ENCODE measurements at regions not wholly inside any gene's neighbourhood (a gene's known extent, or its start where the extent isn't known, plus 50 kb on each side); places are given as distances from the start of the nearest gene placed in this dataset.

DNA sequence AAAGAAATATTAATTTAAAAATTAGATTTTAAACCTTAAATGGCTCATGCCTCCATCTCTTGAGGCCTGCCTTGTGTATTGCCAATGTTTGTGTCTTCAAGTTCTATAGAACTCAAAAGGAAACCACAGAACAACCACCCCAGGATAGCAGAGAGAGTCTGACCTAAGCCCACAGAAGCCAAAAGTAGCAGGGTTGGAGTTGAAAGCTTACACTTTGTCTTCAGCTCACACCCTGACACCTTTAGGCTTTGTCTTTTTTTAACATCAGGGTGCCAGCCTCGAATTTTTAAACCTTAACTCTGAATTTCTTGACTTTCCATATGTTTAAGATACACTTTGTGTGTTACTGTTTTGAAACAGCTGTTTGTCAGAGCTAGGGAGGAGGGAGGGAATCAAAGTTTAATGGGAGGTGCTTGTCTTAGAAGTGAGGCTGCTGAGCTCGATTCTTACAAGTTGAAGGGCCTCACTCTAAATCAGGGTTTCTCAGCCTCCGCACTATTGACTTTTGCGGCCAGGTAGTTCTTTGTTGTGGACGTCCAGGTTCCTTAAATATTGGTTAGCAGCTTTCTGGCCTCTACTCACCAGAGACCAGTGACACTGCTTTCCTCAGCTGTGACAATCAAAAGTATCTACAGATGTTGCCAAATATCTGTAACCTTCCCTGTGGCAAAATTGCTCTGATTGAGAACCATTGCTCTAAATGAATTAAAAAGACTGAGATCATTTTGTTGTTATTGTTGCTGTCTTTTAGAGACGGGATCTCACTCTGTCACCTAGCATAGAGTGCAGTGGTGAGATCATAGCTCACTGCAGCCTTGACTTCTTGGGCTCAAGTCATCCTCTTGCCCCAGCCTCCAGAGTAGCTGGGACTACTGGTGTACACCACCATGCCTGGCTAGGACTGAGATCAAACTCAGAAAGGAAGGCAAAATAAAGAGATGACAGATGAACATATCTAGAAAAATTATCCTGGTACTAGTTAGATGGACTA lies 139.2 kb upstream of the EOMES start:
- DNase-seq (ENCODE audit: low read depth, low spot score) = no peak

- no peak for DNase-seq (ENCODE audit: low read depth, low spot score)
Measured at GRCh38 chr3:27865731-27866130, 143.6 kb upstream of the EOMES start.

- DNase-seq (ENCODE audit: low read depth, low spot score) = no peak
Measured at GRCh38 chr3:27869152-27869551, 147.0 kb upstream of the EOMES start.

DNA sequence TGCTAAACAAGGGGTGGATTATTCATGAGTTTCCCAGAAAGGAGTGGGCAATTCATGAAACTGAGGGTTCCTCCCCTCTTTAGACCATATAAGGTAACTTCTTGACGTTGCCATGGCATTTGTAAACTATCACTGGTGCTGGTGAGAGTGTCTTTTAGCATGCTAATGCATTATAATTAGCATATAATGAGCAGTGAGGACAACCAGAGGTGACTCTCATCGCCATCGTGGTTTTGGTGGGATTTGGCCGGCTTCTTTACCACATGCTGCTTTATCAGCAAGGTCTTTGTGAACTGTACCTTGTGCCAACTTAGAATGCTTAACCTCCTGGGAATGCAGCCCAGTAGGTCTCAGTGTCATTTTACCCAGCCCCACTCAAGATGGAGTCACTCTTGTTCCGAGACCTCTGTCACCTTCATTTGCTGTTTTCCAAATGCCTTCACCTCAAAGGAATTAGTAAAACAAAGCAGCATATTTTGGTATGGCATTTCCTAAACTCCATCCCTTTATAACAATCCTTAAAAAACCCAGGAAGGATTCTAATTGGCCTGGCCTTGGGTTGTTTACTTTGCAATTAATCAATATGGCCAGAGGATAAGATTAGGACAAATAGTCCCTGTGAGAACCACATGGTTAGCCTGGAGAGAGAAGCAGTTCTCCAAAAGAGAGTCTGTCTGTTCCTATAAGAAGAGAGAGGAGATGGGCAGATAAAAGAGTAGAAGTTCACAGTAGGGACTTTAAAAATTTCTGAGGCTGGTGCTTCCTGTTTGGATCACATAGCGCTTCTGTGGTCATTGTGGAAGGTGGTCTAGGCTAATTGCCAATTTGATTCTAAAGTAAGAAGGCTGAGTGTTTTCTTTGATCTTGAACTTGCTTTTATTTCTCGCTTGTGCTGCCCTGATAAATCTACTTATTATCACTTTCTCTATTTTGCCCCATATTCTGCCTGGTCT lies 155.2 kb upstream of the EOMES start:
- DNase-seq (ENCODE audit: low read depth, low spot score) = peak; percentile 20

DNA sequence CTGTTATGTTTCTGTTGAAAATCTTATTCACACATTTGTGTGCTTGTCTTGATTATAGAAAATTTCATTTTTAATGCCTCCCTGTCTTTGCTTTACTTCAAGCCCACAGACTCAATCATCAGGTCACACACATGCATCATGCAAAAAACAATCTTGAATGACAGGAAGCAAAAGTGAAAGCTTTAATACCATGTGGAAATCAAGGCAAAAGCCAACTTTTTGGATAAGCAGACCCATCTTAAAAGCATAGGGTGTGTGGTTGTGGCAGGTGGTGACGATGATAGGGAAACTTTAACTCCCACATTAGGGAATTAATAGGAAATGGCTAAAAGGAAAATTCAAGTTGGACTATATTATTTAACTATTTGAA lies 155.9 kb upstream of the EOMES start:
- DNase-seq (ENCODE audit: low read depth, low spot score) = no peak

GRCh38 chr3:27880969-27881892 lies 159.1 kb upstream of the EOMES start:
- no peak for DNase-seq (ENCODE audit: low read depth, low spot score)

DNA sequence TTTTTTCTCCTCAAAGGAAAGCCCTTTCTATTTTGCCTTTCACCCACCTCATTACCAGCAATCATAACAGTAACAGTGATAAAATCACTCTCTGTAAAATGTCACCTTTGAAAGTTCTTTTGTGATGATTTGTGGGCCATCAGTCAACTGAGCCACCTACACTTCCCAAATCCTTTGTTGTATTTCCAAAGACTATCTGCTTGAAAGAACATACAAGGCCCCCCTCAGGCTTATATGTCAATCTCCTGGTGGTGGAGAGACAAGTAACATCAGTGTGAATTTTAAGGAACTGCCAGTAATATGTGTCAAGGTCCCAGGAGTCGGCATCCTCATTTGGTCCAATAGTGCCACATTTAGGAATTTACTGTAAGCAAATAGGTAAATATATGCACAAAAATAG lies 161.1 kb upstream of the EOMES start:
- DNase-seq (ENCODE audit: low read depth, low spot score) = no peak

GRCh38 chr3:27885641-27886040 lies 163.5 kb upstream of the EOMES start:
- no peak for DNase-seq (ENCODE audit: low read depth, low spot score)

- no peak for DNase-seq (ENCODE audit: low read depth, low spot score)
Measured at GRCh38 chr3:27888562-27888961, 166.4 kb upstream of the EOMES start.

DNA sequence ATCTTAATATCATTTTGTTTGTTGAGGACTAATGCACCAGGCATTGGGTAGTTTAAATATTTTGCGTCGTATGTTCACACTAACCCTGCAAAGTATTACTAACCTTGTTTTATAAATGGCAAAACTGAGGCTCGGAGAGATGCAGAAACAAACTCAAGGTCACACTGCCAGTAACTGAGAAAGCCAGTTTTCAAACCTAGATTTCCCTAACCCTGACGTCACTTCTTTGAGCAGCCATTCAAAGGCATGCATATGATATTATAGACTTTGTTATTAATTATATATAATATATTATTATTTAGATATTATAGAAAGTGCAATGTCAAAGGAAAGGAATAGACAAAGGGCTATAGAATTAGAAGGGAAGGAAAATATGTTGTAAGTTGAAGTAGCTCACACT lies 167.6 kb upstream of the EOMES start:
- DNase-seq (ENCODE audit: low read depth, low spot score) = no peak

DNA sequence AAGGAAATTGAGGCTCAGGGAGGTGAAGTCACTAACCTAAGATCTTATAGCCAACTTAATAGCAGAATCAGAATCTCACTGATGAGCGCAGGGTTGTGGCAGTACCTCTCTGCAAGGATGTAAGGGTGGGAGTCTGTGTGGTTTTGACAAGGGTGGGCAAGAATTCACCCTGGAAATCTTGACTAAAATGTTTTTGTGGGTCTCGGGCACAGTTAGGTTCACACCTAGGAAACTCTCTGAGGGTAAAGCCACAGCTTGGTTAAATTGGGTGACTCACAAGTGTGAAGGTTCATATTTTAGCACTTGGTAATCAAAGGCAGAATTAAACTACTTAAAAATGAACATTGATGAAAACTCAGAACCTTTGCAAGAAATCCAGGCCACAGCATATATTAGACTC lies 178.2 kb upstream of the EOMES start:
- no peak for DNase-seq (ENCODE audit: low read depth, low spot score)

DNA sequence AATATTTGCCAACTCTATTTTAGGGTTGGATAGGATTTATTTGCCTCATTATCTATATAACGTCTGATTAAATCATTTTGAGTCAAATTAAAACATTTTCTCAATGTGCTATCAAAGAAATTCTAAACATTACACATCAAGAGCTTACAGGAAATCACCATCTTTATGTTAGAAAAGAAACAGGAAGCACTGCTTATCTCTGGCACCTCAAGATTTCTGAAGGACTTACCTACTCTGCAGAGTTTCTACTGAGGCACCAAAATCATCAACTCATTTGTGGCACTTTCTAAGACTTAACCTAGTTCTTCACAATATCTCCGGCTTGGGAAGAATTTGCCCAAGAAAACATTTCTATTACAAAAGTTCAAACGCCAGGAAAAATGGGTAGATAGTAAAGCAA lies 181.3 kb upstream of the EOMES start:
- no peak for DNase-seq (ENCODE audit: low read depth, low spot score)

DNA sequence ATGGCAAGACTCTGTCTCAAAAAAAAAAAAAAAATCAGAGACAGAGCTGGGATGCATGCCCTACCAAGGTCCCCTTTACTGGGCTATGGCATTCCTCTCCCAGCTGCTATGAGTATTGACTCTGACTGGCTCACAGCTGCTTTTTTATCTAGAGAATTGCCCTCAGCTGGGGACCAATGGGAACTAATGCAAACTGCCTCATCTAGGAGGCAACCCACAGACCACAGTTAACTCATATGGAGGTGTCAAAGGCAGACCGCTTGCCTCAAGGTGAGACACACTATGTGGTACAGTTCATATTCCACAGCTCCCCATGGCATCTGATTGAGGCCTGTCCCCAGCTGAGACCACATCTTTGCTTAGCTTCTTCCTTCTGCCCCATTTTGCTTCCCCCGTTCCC lies 183.5 kb upstream of the EOMES start:
- DNase-seq (ENCODE audit: low read depth, low spot score) = no peak

DNA sequence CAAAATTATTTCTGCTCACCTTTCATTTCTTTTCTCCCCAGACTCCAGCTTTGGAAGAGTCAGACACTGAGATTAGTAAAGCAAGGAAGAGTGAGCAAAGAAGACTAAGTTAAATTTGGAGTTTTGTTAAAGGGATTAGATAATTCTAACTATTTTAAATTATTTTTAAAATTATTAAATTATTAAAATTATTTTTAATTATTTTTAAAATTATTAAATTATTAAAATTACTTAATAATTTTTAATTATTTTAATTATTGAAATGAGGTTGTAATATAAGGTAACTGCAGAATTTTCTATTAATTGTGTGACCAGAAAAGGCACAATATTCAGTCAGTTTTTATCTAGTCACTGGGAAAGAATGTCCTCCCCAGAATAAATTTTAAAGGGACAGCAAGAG lies 185.0 kb upstream of the EOMES start:
- no peak for DNase-seq (ENCODE audit: low read depth, low spot score)

DNA sequence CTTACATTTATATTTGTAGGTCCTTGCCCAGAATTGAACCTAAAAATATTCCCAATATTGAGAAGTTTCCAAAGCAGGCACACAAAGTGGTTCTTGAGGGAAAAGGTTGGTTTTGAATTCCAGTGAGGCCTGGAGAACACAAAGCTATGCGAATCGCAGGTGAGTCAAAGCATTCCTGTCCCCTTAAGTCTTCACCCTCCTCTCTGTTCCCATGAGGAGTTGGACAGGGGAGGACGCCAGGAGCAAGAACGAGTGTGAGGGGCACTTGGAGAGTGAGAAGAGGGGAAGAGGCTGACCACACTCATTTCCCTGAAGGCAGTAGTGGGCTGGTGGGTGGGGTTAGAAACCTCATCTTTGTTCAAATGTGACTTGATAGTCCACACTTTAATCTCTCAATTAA lies 185.8 kb upstream of the EOMES start:
- DNase-seq (ENCODE audit: low read depth, low spot score) = no peak

GRCh38 chr3:27910456-27910855 lies 188.3 kb upstream of the EOMES start:
- no peak for DNase-seq (ENCODE audit: low read depth, low spot score)

DNA sequence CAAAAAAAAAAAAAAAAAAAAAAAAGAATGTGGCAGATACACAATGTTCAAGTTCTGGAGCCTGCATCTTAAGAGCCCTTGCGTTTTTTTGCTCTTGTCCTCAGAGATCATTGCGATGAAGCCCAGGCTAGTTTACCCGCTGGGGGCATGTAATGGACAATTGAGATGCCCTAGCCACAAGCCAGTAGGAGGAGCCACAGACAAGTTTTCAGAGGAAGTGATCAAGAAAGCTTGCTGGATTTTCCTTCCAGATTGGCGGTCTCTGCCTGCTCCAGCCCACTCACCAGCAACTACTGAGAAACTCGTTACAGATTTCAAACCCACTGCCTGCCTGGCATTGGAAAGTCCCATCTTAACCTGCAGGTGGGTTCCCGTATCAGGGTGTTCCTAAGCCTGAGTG lies 192.1 kb upstream of the EOMES start:
- peak; percentile 23 for DNase-seq (ENCODE audit: low read depth, low spot score)

DNA sequence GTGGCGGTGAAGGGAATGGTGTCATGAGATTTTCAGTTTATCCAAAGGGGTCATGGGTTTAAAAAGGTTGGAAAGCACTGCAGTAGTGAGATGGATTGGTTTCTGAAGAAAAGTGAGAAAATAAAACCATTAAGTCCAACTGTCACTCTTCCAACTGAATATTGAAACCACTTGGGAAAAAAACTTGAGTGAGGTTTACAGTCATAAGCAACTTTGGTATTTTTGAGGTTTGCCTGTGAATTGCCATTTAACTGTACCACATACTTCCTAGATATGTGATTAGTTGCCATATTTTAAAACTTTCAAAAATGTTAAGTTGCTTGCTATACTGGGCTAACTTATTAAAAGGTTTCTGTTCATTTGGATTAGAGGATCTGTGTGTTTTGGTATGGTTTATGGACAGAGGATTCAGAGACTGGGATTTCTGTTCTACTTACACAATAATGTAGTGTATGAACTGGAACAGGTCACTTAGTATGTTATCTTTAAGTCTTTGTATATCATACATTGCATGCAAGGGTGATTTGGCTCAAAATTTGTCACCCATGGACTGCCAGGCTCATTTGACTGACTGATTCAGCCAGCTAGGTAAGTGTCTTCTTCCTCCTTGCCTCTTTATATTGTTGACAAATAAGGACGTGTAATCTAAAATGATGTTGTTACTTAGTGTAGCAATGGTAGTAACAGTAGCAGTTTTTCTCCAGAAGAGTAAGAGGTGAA lies 201.4 kb upstream of the EOMES start:
- DNase-seq (ENCODE audit: low read depth, low spot score) = no peak

GRCh38 chr3:27927882-27928281 lies 205.8 kb upstream of the EOMES start:
- no peak for DNase-seq (ENCODE audit: low read depth, low spot score)

- DNase-seq (ENCODE audit: low read depth, low spot score) = no peak
Measured at GRCh38 chr3:27930052-27930602, 208.0 kb upstream of the EOMES start.
